Heart left ventricle (tissue), 16 donors: ENCODE measurements at regions not wholly inside any gene's neighbourhood (a gene's known extent, or its start where the extent isn't known, plus 50 kb on each side); places are given as distances from the start of the nearest gene placed in this dataset.

Experiments used
- ATAC-seq, 4 donors: fragments of 200-7000 bp; cut with Tn5 transposase; one replicate each; pipeline ENCODE4 v1.9.1; 2020 to 2022; ENCODE audit warnings: moderate library complexity in 4 of 4, mild to moderate bottlenecking in 3 of 4, moderate number of reproducible peaks in 1 of 4
- DNase-seq, 5 donors: peaks; one replicate each; pipeline ENCODE4 v3.0.0-alpha.2; 2020
- H3K27ac ChIP-seq, 12 donors: fragments of 200-600 bp; sonication (generic) in 4 of 12; one replicate each; pipeline versions ENCODE4 v1.5.0 to v1.8.0; 2016 to 2022; ENCODE audit warnings: mild to moderate bottlenecking in 2 of 12
- H3K27me3 ChIP-seq, 9 donors: fragments of 200-600 bp; sonication (generic) in 2 of 9; one replicate each; pipeline versions ENCODE4 v1.5.1 to v1.8.0; 2016 to 2022; ENCODE audit warnings: mild to moderate bottlenecking in 3 of 9
- H3K36me3 ChIP-seq, 9 donors: fragments of 200-600 bp; sonication (generic) in 2 of 9; one replicate each; pipeline versions ENCODE4 v1.5.0 to v1.8.0; 2018 to 2022; ENCODE audit warnings: mild to moderate bottlenecking in 2 of 9
- H3K4me1 ChIP-seq, 12 donors: fragments of 200-600 bp; sonication (generic) in 4 of 12; one replicate each; pipeline versions ENCODE4 v1.5.0 to v1.8.0; 2016 to 2022; ENCODE audit warnings: mild to moderate bottlenecking in 3 of 12
- H3K4me3 ChIP-seq, 12 donors: fragments of 200-600 bp; sonication (generic) in 4 of 12; one replicate each; pipeline versions ENCODE4 v1.5.0 to v1.8.0; 2017 to 2022; ENCODE audit warnings: mild to moderate bottlenecking in 9 of 12, moderate library complexity in 4 of 12
- H3K9me3 ChIP-seq, 12 donors: fragments of 200-600 bp; sonication (generic) in 4 of 12; one replicate each; pipeline versions ENCODE4 v1.5.0 to v1.8.0; 2016 to 2022; ENCODE audit warnings: mild to moderate bottlenecking in 1 of 12
- POLR2A ChIP-seq, 2 donors: fragments of 450-650 bp; IDR thresholded peaks; one replicate each; pipeline ENCODE4 v1.6.1; 2017; ENCODE audit warnings: antibody characterized with exemption in 2 of 2, mild to moderate bottlenecking in 2 of 2, moderate library complexity in 2 of 2
- WGBS, 4 donors: extraction: QIAGEN DNeasy Blood & Tissue Kit in 2 of 4; methylation state at CpG; one replicate each; pipeline versions ENCODE4 v1.1.5 to v1.1.7; 2013 to 2018; 5-methylcytosine and 5-hydroxymethylcytosine counted together
- intact Hi-C, 10 donors: fragments of 100-400 bp; cut with DNase I; formaldehyde crosslinking; loops; one replicate each; pipeline versions ENCODE4 v1.11.1 to v1.14.2; 2022
- TF ChIP-seq, protein P1 (sequence below), 12 donors: fragments of 200-600 bp; sonication (generic) in 4 of 12; IDR thresholded peaks; one replicate each; pipeline versions ENCODE4 v1.5.0 to v1.8.0; 2018 to 2022; ENCODE audit warnings: antibody characterized with exemption in 12 of 12, mild to moderate bottlenecking in 5 of 12
- donor health status: ischemic (EF 13 %, LVEDD 7.1; RV severe dilation, severe dysfunction).
- donor health status: healthy with polysubstance abuse.
- donor health status: DM: no; HTN: yes; CAD: no.
- donor health status: DM: no; HTN: no; CAD: no.
- donor health status: ischemic (EF 25% LVEDD 6.9; RV normal size, moderate dysfunction).
- donor health status: ischemic (EF 25% LVEDD 5.7; RV mildly dilated, moderate dysfunction).
- donor health status: healthy.
- donor health status: DM: yes; HTN: yes; CAD: no.
- donor health status: ischemic (EF 35%, LVEDD 5.7; RV mildly dilated, moderate dysfunction).
- donor health status: nonischemic (EF 11% LVEDD 7.7; RV severe dilation, severe dysfunction).
- donor health status: DM: yes; HTN: yes; CAD: no.
- donor health status: PGD.
- donor health status: ischemic (EF 29% LVEDD 5.4; RV normal size, mild dysfunction).
- donor health status: nonischemic (EF 23%, LVEDD 6.1; RV moderate dilation, normal function).

DNA sequence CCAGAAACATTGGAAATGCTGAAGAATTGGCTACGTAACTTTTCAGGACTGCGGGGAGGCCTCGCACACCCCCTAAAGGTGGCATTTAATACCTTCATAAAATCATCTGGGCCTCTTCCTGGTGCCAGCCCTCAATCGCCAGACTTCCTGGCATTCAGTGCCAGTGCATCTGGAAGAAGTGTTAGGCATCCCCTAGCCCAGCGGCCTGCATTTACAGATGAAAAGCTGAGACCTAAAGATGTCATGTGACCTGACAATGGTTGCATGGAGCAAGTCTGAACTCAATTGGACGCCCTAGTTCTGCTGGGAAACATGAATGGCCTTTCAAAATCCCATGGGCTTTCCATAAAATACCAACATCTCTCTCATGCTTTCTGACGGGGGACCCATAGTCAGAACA is 81.0 kb upstream of the TMEM45B start:
- TF ChIP-seq POLR2A (IDR thresholded peaks at IDR 0.05), result no peak
- TF ChIP-seq, protein P1, sequence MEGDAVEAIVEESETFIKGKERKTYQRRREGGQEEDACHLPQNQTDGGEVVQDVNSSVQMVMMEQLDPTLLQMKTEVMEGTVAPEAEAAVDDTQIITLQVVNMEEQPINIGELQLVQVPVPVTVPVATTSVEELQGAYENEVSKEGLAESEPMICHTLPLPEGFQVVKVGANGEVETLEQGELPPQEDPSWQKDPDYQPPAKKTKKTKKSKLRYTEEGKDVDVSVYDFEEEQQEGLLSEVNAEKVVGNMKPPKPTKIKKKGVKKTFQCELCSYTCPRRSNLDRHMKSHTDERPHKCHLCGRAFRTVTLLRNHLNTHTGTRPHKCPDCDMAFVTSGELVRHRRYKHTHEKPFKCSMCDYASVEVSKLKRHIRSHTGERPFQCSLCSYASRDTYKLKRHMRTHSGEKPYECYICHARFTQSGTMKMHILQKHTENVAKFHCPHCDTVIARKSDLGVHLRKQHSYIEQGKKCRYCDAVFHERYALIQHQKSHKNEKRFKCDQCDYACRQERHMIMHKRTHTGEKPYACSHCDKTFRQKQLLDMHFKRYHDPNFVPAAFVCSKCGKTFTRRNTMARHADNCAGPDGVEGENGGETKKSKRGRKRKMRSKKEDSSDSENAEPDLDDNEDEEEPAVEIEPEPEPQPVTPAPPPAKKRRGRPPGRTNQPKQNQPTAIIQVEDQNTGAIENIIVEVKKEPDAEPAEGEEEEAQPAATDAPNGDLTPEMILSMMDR (IDR thresholded peaks at IDR 0.05), result no peak
- Histone ChIP-seq H3K36me3 (no peaks in the 10 kb centered on the region), H3K4me3 (no peak overlapping the region), H3K27ac (no peak overlapping the region), H3K27me3 (peaks cover 0 to 13% (median 0%) of the 10 kb centered on the region in 9 donors), H3K9me3 (no peaks in the 10 kb centered on the region), H3K4me1 (no peaks in the 10 kb centered on the region)
- intact Hi-C loops, result no loop called here
- WGBS, 4 donors, result 86 to 92% (median 90%) methylated on average over 7 of the region's 7 CpGs
- ATAC-seq (no peak), DNase-seq (no peak)

DNA sequence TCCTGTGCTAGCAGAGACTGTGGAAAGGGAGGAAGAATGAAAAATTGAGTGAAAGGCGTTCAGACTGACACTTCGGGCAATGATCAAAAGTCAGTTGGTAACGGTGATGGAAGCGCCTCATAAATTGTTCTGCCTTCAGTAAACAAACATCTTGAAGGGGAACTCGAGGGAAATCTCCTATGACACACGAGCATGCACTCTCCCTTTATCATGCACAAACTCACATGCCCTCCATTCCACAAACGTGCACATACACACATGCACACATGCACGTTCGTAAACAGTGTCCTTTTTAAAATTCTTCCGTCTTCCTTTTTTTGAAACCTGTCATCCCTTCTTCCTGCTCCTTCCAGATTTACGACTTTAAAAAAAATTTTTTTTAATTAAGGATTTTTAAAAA is 77.8 kb upstream of the TMEM45B start:
- no peaks in the 10 kb centered on the region for H3K36me3 ChIP-seq
- H3K4me1 ChIP-seq, result no peaks in the 10 kb centered on the region
- peaks cover 0 to 14% (median 3%) of the 10 kb centered on the region in 9 donors for H3K27me3 ChIP-seq
- intact Hi-C loops, result no loop called here
- TF ChIP-seq POLR2A (IDR thresholded peaks at IDR 0.05), result no peak
- TF ChIP-seq, protein P1 (IDR thresholded peaks at IDR 0.05), result no peak
- ATAC-seq, result no peak
- no peak overlapping the region for H3K27ac ChIP-seq
- peaks cover 0 to 3% (median 0%) of the 10 kb centered on the region in 12 donors for H3K9me3 ChIP-seq
- no peak overlapping the region for H3K4me3 ChIP-seq
- WGBS, 4 donors, result 61 to 73% (median 69%) methylated on average over 11 of the region's 11 CpGs
- DNase-seq, result no peak

DNA sequence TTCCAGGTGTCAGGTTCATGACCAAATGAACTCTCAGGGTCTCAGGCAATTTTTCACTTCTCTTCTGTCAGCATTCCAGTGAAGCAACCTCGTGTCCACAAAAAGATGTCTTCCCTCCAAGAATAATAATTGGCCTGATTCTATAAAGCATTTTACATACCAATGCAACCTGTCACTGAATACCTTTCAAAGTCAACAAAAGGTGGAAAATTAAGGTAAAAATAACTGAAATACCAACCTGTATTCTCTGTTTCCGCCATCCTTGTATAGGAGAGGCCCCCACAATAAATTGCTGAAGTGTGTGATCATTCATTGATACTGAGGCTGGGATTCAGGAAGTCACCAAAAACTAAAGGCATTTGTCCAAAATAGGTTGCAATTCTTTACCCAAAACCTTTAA is 77.4 kb upstream of the TMEM45B start:
- intact Hi-C loops, result no loop called here

GRCh38 chr11:129739339-129739738 is 76.3 kb upstream of the TMEM45B start:
- Histone ChIP-seq H3K9me3 (peaks cover 0 to 3% (median 0%) of the 10 kb centered on the region in 12 donors), H3K27ac (no peak overlapping the region), H3K4me3 (no peak overlapping the region), H3K36me3 (no peaks in the 10 kb centered on the region), H3K27me3 (peaks cover 0 to 17% (median 3%) of the 10 kb centered on the region in 9 donors), H3K4me1 (no peaks in the 10 kb centered on the region)
- no peak for ATAC-seq
- 74 to 83% (median 79%) methylated on average over 4 of the region's 4 CpGs for WGBS, 4 donors
- TF ChIP-seq, protein P1 (IDR thresholded peaks at IDR 0.05), result no peak
- no peak for TF ChIP-seq POLR2A (IDR thresholded peaks at IDR 0.05)
- intact Hi-C loops, result no loop called here
- no peak for DNase-seq

More for the DNA sequence above, 77.4 kb upstream of the TMEM45B start:
- no peak overlapping the region for H3K4me3 ChIP-seq
- H3K27ac ChIP-seq, result no peak overlapping the region
- DNase-seq (no peak), ATAC-seq (no peak)
- H3K4me1 ChIP-seq, result no peaks in the 10 kb centered on the region
- H3K36me3 ChIP-seq, result no peaks in the 10 kb centered on the region
- WGBS, 4 donors, result 70 to 78% (median 73%) methylated on average over 2 of the region's 2 CpGs
- H3K27me3 ChIP-seq, result peaks cover 0 to 14% (median 3%) of the 10 kb centered on the region in 9 donors
- TF ChIP-seq, protein P1 (IDR thresholded peaks at IDR 0.05), result no peak
- TF ChIP-seq POLR2A (IDR thresholded peaks at IDR 0.05), result no peak
- peaks cover 0 to 3% (median 0%) of the 10 kb centered on the region in 12 donors for H3K9me3 ChIP-seq
